ENCODE measurements at regions not wholly inside any gene's neighbourhood (a gene's known extent, or its start where the extent isn't known, plus 50 kb on each side); places are given as distances from the start of the nearest gene placed in this dataset.

GRCh38 chr1:55448261-55448660, 233.1 kb upstream of the USP24 start:
- TF ChIP-seq BHLHE40 (IDR thresholded peaks at IDR 0.05; ENCODE audit: low read depth, low read length) = no peak
- no peak for TF ChIP-seq POLR2A (IDR thresholded peaks at IDR 0.05; ENCODE audit: low read length)
- no peak for TF ChIP-seq KDM1A (IDR thresholded peaks at IDR 0.05; ENCODE audit: low read depth)
- TF ChIP-seq MAZ (IDR thresholded peaks at IDR 0.05; ENCODE audit: borderline replicate concordance, low read depth, low read length) = no peak
- TF ChIP-seq, protein P1, sequence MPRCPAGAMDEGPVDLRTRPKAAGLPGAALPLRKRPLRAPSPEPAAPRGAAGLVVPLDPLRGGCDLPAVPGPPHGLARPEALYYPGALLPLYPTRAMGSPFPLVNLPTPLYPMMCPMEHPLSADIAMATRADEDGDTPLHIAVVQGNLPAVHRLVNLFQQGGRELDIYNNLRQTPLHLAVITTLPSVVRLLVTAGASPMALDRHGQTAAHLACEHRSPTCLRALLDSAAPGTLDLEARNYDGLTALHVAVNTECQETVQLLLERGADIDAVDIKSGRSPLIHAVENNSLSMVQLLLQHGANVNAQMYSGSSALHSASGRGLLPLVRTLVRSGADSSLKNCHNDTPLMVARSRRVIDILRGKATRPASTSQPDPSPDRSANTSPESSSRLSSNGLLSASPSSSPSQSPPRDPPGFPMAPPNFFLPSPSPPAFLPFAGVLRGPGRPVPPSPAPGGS (IDR thresholded peaks at IDR 0.05) = no peak
- no peak for TF ChIP-seq CTCF (IDR thresholded peaks at IDR 0.05)
- no peak for TF ChIP-seq ELK1 (IDR thresholded peaks at IDR 0.05; ENCODE audit: low read depth, low read length)
- TF ChIP-seq FOSB (CRISPR knock-in tag; IDR thresholded peaks at IDR 0.05) = no peak
- TF ChIP-seq EP300 (IDR thresholded peaks at IDR 0.05) = no peak
- CTCF ChIA-PET = interaction anchor here (0.7 kb wide), 1 partner anchor 59 kb away, joined by 3 read pairs; no protein-coding TSS in a partner anchor
- ATAC-seq = no peak
- Histone ChIP-seq H3K9me3 (peaks cover 12% of the 10 kb centered on the region; the same call in 2 of the 3 replicates), H3K4me1 (peaks cover 46% of the 10 kb centered on the region), H3K27ac (peak overlapping the region; percentile 81 to 95), H3K4me2 (peak overlapping the region; percentile 59), H3K4me3 (no peak overlapping the region)
- POLR2A ChIA-PET = interaction anchor here (0.9 kb wide), 2 partner anchors 19 to 59 kb away, joined by 4 read pairs; no protein-coding TSS in a partner anchor
- FAIRE-seq = no peak
- DNase-seq (ENCODE audit: low read depth in 1 of 2, low spot score in 1 of 2) = no peak

DNA sequence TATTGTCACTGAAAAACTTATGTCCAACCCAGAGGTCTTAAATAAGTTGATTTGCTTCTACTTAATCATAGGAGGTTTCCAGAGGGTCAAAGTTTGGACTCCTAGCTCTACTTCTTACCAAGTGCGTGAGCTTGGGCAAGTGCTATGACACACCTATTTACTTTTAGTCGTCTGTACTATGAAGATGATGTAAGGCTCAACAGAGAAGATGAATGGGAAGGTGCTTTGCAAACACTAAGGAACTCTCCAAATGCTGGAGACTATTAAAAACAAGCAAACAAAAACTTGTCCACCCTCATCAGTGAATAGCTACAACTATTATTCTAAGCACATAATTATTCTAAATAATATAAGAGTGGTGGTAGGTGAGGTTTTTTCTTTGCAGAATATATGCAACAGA, 232.3 kb upstream of the USP24 start:
- DNase-seq (ENCODE audit: low read depth in 1 of 2, low spot score in 1 of 2) (peak; percentile 31 to 95), FAIRE-seq (peak; percentile 59), ATAC-seq (peak; percentile 86 to 92)
- H3K9me3 ChIP-seq = peaks cover 12% of the 10 kb centered on the region; the same call in 2 of the 3 replicates
- no peak overlapping the region for H3K4me3 ChIP-seq
- POLR2A ChIA-PET = interaction anchor here (0.6 to 0.9 kb wide), 3 partner anchors 19 to 1085 kb away, joined by 3 to 4 read pairs (median 4); no protein-coding TSS in a partner anchor
- H3K4me1 ChIP-seq = peaks cover 52% of the 10 kb centered on the region
- H3K27ac ChIP-seq = peak overlapping the region; percentile 81 to 95
- WGBS (ENCODE audit: missing lambda C conversion rate) = 0% methylated on average over 2 of the region's 2 CpGs
- peak overlapping the region; percentile 59 for H3K4me2 ChIP-seq
- CTCF ChIA-PET = interaction anchor here (0.7 kb wide), 1 partner anchor 59 kb away, joined by 3 read pairs; no protein-coding TSS in a partner anchor
- peak; percentile 96 for TF ChIP-seq HOXB5 (CRISPR knock-in tag; IDR thresholded peaks at IDR 0.05)
- no peak for TF ChIP-seq MAFK (IDR thresholded peaks at IDR 0.05; ENCODE audit: partially characterized antibody)
- TF ChIP-seq RAD21 (conservative IDR thresholded peaks at IDR 0.05 in 1 of 2, IDR thresholded peaks at IDR 0.05 in 1 of 2) = peak; percentile 31 to 46; a peak in 3 of 5 replicates
- no peak for TF ChIP-seq CHD4 (IDR thresholded peaks at IDR 0.05; ENCODE audit: borderline replicate concordance)
- TF ChIP-seq EP300 (IDR thresholded peaks at IDR 0.05) = peak; percentile 85 to 90; a peak in 4 of 5 replicates
- 0 out of 2 replicates have a peak, but pooled peaks have one; percentile 80 for TF ChIP-seq FOXS1 (CRISPR knock-in tag; IDR thresholded peaks at IDR 0.05)
- no peak for TF ChIP-seq ZC3H11A (IDR thresholded peaks at IDR 0.05)
- TF ChIP-seq GATA3 (IDR thresholded peaks at IDR 0.05; ENCODE audit: borderline replicate concordance) = peak; percentile 93
- TF ChIP-seq HOXB13 (CRISPR knock-in tag; IDR thresholded peaks at IDR 0.05; ENCODE audit: low read depth) = peak; percentile 51; the same call in 1 of the 2 replicates
- no peak for TF ChIP-seq HMGXB4 (CRISPR knock-in tag; IDR thresholded peaks at IDR 0.05; ENCODE audit: borderline replicate concordance)
- TF ChIP-seq, protein P2, sequence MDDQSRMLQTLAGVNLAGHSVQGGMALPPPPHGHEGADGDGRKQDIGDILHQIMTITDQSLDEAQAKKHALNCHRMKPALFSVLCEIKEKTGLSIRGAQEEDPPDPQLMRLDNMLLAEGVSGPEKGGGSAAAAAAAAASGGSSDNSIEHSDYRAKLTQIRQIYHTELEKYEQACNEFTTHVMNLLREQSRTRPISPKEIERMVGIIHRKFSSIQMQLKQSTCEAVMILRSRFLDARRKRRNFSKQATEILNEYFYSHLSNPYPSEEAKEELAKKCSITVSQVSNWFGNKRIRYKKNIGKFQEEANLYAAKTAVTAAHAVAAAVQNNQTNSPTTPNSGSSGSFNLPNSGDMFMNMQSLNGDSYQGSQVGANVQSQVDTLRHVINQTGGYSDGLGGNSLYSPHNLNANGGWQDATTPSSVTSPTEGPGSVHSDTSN (IDR thresholded peaks at IDR 0.05) = peak; percentile 61
- no peak for TF ChIP-seq CBX8 (IDR thresholded peaks at IDR 0.05)
- TF ChIP-seq HES2 (IDR thresholded peaks at IDR 0.05) = 0 out of 2 replicates have a peak, but pooled peaks have one; percentile 56
- peak; percentile 61; the same call in 1 of the 2 replicates for TF ChIP-seq HOXA7 (CRISPR knock-in tag; IDR thresholded peaks at IDR 0.05)
- TF ChIP-seq SMC3 (IDR thresholded peaks at IDR 0.05) = peak; percentile 39; the same call in 2 of the 3 replicates
- peak; percentile 77 for TF ChIP-seq FOSL2 (IDR thresholded peaks at IDR 0.05)
- peak; percentile 97 for TF ChIP-seq FOSL2 (CRISPR knock-in tag; IDR thresholded peaks at IDR 0.05)
- TF ChIP-seq, protein P1 (IDR thresholded peaks at IDR 0.05) = 0 out of 3 replicates have a peak, but pooled peaks have one; percentile 56
- TF ChIP-seq MAX (IDR thresholded peaks at IDR 0.05) = peak; percentile 67
- no peak for TF ChIP-seq NPAS2 (CRISPR knock-in tag; IDR thresholded peaks at IDR 0.05; ENCODE audit: borderline replicate concordance)
